Epithelial cell of esophagus (primary cell): ENCODE measurements at regions not wholly inside any gene's neighbourhood (a gene's known extent, or its start where the extent isn't known, plus 50 kb on each side); places are given as distances from the start of the nearest gene placed in this dataset.

Source experiments
- DNase-seq: peaks from one replicate; pipeline ENCODE4 v3.0.0; 2010; ENCODE audit warnings: low read depth
- H3K4me3 ChIP-seq: 2 replicates; pipeline ENCODE4 v1.5.1; 2011; ENCODE audit warnings: mild to moderate bottlenecking, low read length, control low read depth
- CTCF ChIP-seq: IDR thresholded peaks from 2 replicates; pipeline ENCODE4 v1.5.1; 2011; ENCODE audit warnings: low read depth, mild to moderate bottlenecking, low read length, control low read depth, inconsistent platforms; ENCODE audit not compliant: insufficient read depth; ENCODE audit errors: missing control alignments

GRCh38 chr2:18198677-18199076 is 320.2 kb downstream of the KCNS3 start:
- TF ChIP-seq CTCF: no peak
- no peak overlapping the region for H3K4me3 ChIP-seq
- no peak for DNase-seq

- DNase-seq: no peak
- no peak for TF ChIP-seq CTCF
- no peak overlapping the region for H3K4me3 ChIP-seq
Measured at GRCh38 chr2:18194161-18194560, 315.7 kb downstream of the KCNS3 start.

GRCh38 chr2:18186816-18187613 is 308.5 kb downstream of the KCNS3 start:
- DNase-seq: no peak
- H3K4me3 ChIP-seq: no peak overlapping the region
- TF ChIP-seq CTCF: no peak

- H3K4me3 ChIP-seq: no peak overlapping the region
- no peak for DNase-seq
- no peak for TF ChIP-seq CTCF
Measured at GRCh38 chr2:18182861-18183260, 304.4 kb downstream of the KCNS3 start.

- no peak for DNase-seq
- TF ChIP-seq CTCF: no peak
- H3K4me3 ChIP-seq: no peak overlapping the region
Measured at GRCh38 chr2:18180912-18181311, 302.4 kb downstream of the KCNS3 start.

- no peak for DNase-seq
- TF ChIP-seq CTCF: no peak
- no peak overlapping the region for H3K4me3 ChIP-seq
Measured at GRCh38 chr2:18180031-18180610, 301.7 kb downstream of the KCNS3 start.
